ENCODE measurements at regions not wholly inside any gene's neighbourhood (a gene's known extent, or its start where the extent isn't known, plus 50 kb on each side); places are given as distances from the start of the nearest gene placed in this dataset.
"Not testable (repeated sequence)": the region's sequence is repeated elsewhere in the genome, so short reads cannot be mapped to it uniquely, and the experiment has no call there.

DNA sequence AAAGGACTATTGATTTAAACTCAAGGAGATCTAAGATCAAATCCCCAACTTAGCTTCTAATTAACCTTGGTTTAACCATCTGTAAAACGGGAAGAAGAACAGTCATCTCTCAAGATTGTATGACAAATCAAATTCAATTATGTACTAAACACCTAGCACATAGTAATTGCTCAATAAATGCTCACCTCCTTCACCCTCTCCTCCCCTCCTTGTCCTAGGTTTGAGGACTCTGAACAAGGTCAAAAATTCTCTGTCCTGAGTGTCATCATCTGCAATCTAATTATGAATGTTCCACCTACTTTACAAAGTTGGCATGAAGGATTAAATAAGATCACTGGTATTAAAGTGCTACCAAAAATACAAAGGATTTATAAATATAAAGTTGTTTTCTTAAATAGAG is 320.1 kb upstream of the PPARGC1A start:
- intact Hi-C loops (cut with DNase I): no loop called here
- Histone ChIP-seq H3K4me1 (replicated peaks in 1 of 2) (no peaks in the 10 kb centered on the region), H3K4me3 (no peak overlapping the region), H3K27me3 (no peaks in the 10 kb centered on the region), H3K27ac (no peak overlapping the region), H3K36me3 (replicated peaks in 1 of 2) (no peaks in the 10 kb centered on the region), H3K9me3 (replicated peaks in 1 of 3) (no peaks in the 10 kb centered on the region)
- DNase-seq: no peak
- WGBS, 4 donors: 47 to 62% (median 55%) methylated on average over 1 of the region's 1 CpG
- TF ChIP-seq, protein P1, sequence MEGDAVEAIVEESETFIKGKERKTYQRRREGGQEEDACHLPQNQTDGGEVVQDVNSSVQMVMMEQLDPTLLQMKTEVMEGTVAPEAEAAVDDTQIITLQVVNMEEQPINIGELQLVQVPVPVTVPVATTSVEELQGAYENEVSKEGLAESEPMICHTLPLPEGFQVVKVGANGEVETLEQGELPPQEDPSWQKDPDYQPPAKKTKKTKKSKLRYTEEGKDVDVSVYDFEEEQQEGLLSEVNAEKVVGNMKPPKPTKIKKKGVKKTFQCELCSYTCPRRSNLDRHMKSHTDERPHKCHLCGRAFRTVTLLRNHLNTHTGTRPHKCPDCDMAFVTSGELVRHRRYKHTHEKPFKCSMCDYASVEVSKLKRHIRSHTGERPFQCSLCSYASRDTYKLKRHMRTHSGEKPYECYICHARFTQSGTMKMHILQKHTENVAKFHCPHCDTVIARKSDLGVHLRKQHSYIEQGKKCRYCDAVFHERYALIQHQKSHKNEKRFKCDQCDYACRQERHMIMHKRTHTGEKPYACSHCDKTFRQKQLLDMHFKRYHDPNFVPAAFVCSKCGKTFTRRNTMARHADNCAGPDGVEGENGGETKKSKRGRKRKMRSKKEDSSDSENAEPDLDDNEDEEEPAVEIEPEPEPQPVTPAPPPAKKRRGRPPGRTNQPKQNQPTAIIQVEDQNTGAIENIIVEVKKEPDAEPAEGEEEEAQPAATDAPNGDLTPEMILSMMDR (IDR thresholded peaks at IDR 0.05): no peak
- no peak for TF ChIP-seq POLR2A (IDR thresholded peaks at IDR 0.05)

- intact Hi-C loops (cut with DNase I): no loop called here
- no peaks in the 10 kb centered on the region for H3K27me3 ChIP-seq
- no peaks in the 10 kb centered on the region for H3K9me3 ChIP-seq (replicated peaks in 1 of 3)
- no peak overlapping the region for H3K27ac ChIP-seq
- H3K4me1 ChIP-seq (replicated peaks in 1 of 2): no peaks in the 10 kb centered on the region
- no peaks in the 10 kb centered on the region for H3K36me3 ChIP-seq (replicated peaks in 1 of 2)
- no peak for TF ChIP-seq POLR2A (IDR thresholded peaks at IDR 0.05)
- TF ChIP-seq, protein P1 (IDR thresholded peaks at IDR 0.05): no peak
- H3K4me3 ChIP-seq: no peak overlapping the region
- 92 to 98% (median 93%) methylated on average over 3 of the region's 3 CpGs for whole genome bisulfite sequencing, 4 donors
- no peak for DNase-seq
These were observed 319.3 kb upstream of the PPARGC1A start for GRCh38 chr4:24209131-24209530.

DNA sequence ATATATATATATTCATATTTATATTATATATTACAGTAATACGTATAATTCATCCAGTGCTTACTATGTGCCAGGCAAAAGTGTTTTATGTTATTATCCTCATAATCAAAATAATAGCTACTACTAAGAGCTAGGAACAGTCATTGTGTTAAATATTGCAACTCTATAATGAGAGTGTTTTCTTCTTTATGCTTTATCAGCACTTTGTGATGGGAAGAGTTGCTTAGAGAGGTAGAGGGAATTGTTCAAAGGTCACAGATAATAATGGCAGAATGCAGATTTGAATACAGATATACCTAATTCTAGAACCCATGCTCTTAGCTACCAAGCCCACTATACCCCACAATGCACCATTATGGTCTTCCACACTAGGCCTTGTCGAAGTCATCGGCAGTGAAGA is 318.8 kb upstream of the PPARGC1A start:
- no peaks in the 10 kb centered on the region for H3K27me3 ChIP-seq
- intact Hi-C loops (cut with DNase I): no loop called here
- no peaks in the 10 kb centered on the region for H3K9me3 ChIP-seq (replicated peaks in 1 of 3)
- H3K36me3 ChIP-seq (replicated peaks in 1 of 2): no peaks in the 10 kb centered on the region
- H3K4me1 ChIP-seq (replicated peaks in 1 of 2): no peaks in the 10 kb centered on the region
- H3K4me3 ChIP-seq: no peak overlapping the region
- no peak overlapping the region for H3K27ac ChIP-seq
- WGBS, 4 donors: 92 to 98% (median 96%) methylated on average over 3 of the region's 3 CpGs
- no peak for DNase-seq
- TF ChIP-seq, protein P1 (IDR thresholded peaks at IDR 0.05): no peak
- TF ChIP-seq POLR2A (IDR thresholded peaks at IDR 0.05): no peak

- H3K36me3 ChIP-seq (replicated peaks in 1 of 2); H3K9me3 ChIP-seq (replicated peaks in 1 of 3); intact Hi-C loops (cut with DNase I); H3K27ac ChIP-seq; H3K4me1 ChIP-seq (replicated peaks in 1 of 2); H3K4me3 ChIP-seq; DNase-seq; H3K27me3 ChIP-seq: not testable (repeated sequence)
- 73 to 83% (median 76%) methylated on average over 7 to 8 of the region's 8 CpGs for WGBS, 4 donors
These were observed 314.9 kb upstream of the PPARGC1A start for GRCh38 chr4:24204708-24205107.

DNA sequence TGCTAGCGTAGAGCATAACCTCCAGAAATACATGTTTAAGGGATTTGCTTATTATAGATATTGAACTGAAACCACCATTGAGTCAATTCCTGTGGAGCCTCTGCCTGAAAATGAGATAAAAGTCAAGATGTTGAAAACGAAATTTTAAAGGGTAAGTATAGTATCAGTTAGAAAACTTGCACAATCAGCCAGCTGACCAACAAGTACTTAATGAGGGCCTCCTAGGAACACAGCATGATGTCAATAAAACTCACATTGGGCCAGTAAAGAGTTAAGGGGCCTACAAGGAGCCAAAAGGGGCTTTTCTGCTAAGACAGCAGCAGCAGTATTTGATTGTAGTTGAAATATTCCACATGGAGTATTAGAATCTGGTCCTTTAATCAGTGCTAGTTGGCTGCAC is 314.1 kb upstream of the PPARGC1A start:
- 52 to 70% (median 52%) methylated on average over 2 of the region's 2 CpGs for WGBS, 4 donors
- intact Hi-C loops (cut with DNase I): no loop called here
- Histone ChIP-seq H3K4me1 (replicated peaks in 1 of 2) (no peaks in the 10 kb centered on the region), H3K27me3 (no peaks in the 10 kb centered on the region), H3K4me3 (no peak overlapping the region), H3K36me3 (replicated peaks in 1 of 2) (no peaks in the 10 kb centered on the region), H3K9me3 (replicated peaks in 1 of 3) (no peaks in the 10 kb centered on the region), H3K27ac (no peak overlapping the region)
- TF ChIP-seq, protein P1 (IDR thresholded peaks at IDR 0.05): no peak
- no peak for TF ChIP-seq POLR2A (IDR thresholded peaks at IDR 0.05)
- no peak for DNase-seq
